ENCODE measurements at regions not wholly inside any gene's neighbourhood (a gene's known extent, or its start where the extent isn't known, plus 50 kb on each side); places are given as distances from the start of the nearest gene placed in this dataset.

DNA sequence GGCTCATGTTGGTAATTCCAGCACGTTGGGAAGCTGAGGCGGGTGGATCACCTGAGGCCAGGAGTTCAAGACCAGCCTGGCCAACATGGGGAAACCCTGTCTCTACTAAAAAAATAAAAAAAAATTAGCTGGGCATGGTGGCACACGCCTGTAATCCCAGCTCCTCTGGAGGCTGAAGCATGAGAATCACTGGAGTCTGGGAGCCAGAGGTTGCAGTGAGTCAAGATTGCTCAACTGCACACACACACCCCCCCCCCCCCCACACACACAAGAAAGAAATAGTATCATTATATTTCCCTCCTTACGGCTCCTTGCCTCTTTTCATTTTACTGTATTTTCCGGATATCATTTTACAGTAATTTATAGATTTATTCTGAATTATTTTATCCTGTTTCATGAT is 963.1 kb upstream of the GOT2 start:
- no peak for TF ChIP-seq SRF (IDR thresholded peaks at IDR 0.05; ENCODE audit: low read depth, low read length)
- no peak for TF ChIP-seq ZBTB4 (CRISPR knock-in tag; IDR thresholded peaks at IDR 0.05; ENCODE audit: borderline replicate concordance)
- no peak for TF ChIP-seq ZNF777 (CRISPR knock-in tag; IDR thresholded peaks at IDR 0.05)
- TF ChIP-seq ARHGAP35 (CRISPR knock-in tag; IDR thresholded peaks at IDR 0.05; ENCODE audit: borderline replicate concordance): no peak
- Histone ChIP-seq H3K27ac (ENCODE audit: extremely low read length, insufficient read depth, low read length) (no peak overlapping the region), H2AFZ (ENCODE audit: low read length) (no peak overlapping the region), H3K4me3 (replicated peaks in 1 of 3; ENCODE audit: insufficient read depth in 1 of 3, low read depth in 2 of 3, low read length in 3 of 3) (no peak overlapping the region), H3K4me1 (ENCODE audit: insufficient read depth, low read length) (no peaks in the 10 kb centered on the region), H4K20me1 (ENCODE audit: insufficient read depth, low read length) (no peaks in the 10 kb centered on the region), H3K79me2 (ENCODE audit: insufficient read depth, low read length) (no peaks in the 10 kb centered on the region), H3K9ac (ENCODE audit: insufficient read depth, low read depth, low read length) (no peak overlapping the region), H3K36me3 (replicated peaks in 1 of 2; ENCODE audit: control insufficient read depth in 1 of 2, insufficient read depth in 2 of 2, low read length in 2 of 2) (no peaks in the 10 kb centered on the region), H3K9me3 (ENCODE audit: low read length) (peaks cover 31% of the 10 kb centered on the region; the same call in 1 of the 2 replicates), H3K27me3 (ENCODE audit: control insufficient read depth in 1 of 2, insufficient read depth in 2 of 2, low read length in 2 of 2) (no peaks in the 10 kb centered on the region), H3K4me2 (ENCODE audit: low read depth, low read length) (no peak overlapping the region)
- ATAC-seq (no peak), DNase-seq (ENCODE audit: low spot score) (no peak), FAIRE-seq (no peak)
- CTCF ChIA-PET (ENCODE audit: low intra/inter-chr PET ratio, low total read pairs): no interaction called here
- BruUV-seq (replicated peaks): no TSS peak
- intact Hi-C loops (cut with micrococcal nuclease; ENCODE audit: unreplicated experiment): no loop called here
- 3% methylated on average over 5 of the region's 5 CpGs for WGBS (ENCODE audit: low lambda C conversion rate)
- in situ Hi-C loops (cut with HindIII; ENCODE audit: extremely low pct_ligation_motif_present, low pct_unique_long_range_greater_than_20kb): no loop called here
- POLR2A ChIA-PET: no interaction called here

GRCh38 chr16:59696495-59696894 is 962.4 kb upstream of the GOT2 start:
- Histone ChIP-seq H3K4me1 (ENCODE audit: insufficient read depth, low read length) (no peaks in the 10 kb centered on the region), H3K79me2 (ENCODE audit: insufficient read depth, low read length) (no peaks in the 10 kb centered on the region), H3K4me2 (ENCODE audit: low read depth, low read length) (no peak overlapping the region), H4K20me1 (ENCODE audit: insufficient read depth, low read length) (no peaks in the 10 kb centered on the region), H3K27me3 (ENCODE audit: control insufficient read depth in 1 of 2, insufficient read depth in 2 of 2, low read length in 2 of 2) (no peaks in the 10 kb centered on the region), H3K27ac (ENCODE audit: extremely low read length, insufficient read depth, low read length) (no peak overlapping the region), H3K36me3 (replicated peaks in 1 of 2; ENCODE audit: control insufficient read depth in 1 of 2, insufficient read depth in 2 of 2, low read length in 2 of 2) (no peaks in the 10 kb centered on the region), H2AFZ (ENCODE audit: low read length) (no peak overlapping the region), H3K9ac (ENCODE audit: insufficient read depth, low read depth, low read length) (no peak overlapping the region), H3K4me3 (replicated peaks in 1 of 3; ENCODE audit: insufficient read depth in 1 of 3, low read depth in 2 of 3, low read length in 3 of 3) (no peak overlapping the region), H3K9me3 (ENCODE audit: low read length) (peaks cover 38% of the 10 kb centered on the region; the same call in 1 of the 2 replicates)
- DNase-seq (ENCODE audit: low spot score) (no peak), FAIRE-seq (no peak), ATAC-seq (no peak)
- POLR2A ChIA-PET: no interaction called here
- intact Hi-C loops (cut with micrococcal nuclease; ENCODE audit: unreplicated experiment) (no loop called here), in situ Hi-C loops (cut with HindIII; ENCODE audit: extremely low pct_ligation_motif_present, low pct_unique_long_range_greater_than_20kb) (no loop called here)
- WGBS (ENCODE audit: low lambda C conversion rate): 36% methylated on average over 2 of the region's 2 CpGs
- TF ChIP-seq SYNCRIP (IDR thresholded peaks at IDR 0.05; ENCODE audit: insufficient read depth, low read depth, low read length) (no peak), MAFF (IDR thresholded peaks at IDR 0.05; ENCODE audit: low read depth, low read length) (peak; percentile 64), MAFK (conservative IDR thresholded peaks at IDR 0.05 in 1 of 2, IDR thresholded peaks at IDR 0.05 in 1 of 2; ENCODE audit: low read length in 2 of 2) (peak; percentile 69 to 72)
- no TSS peak for BruUV-seq (replicated peaks)
- CTCF ChIA-PET (ENCODE audit: low intra/inter-chr PET ratio, low total read pairs): no interaction called here

Measured in HepG2 (cell line).